AG10803 (cell line): ENCODE measurements at regions not wholly inside any gene's neighbourhood (a gene's known extent, or its start where the extent isn't known, plus 50 kb on each side); places are given as distances from the start of the nearest gene placed in this dataset.

Experiments
- DNase-seq: peaks from one replicate; pipeline ENCODE4 v3.0.0; 2010; ENCODE audit warnings: low read depth
- H3K4me3 ChIP-seq: 2 replicates; pipeline ENCODE4 v1.5.1; 2011; ENCODE audit warnings: mild to moderate bottlenecking, low read length, control low read depth
- TF ChIP-seq, protein P1 (sequence below): conservative IDR thresholded peaks from 2 replicates; pipeline ENCODE4 v1.5.1; 2011; ENCODE audit warnings: mild to moderate bottlenecking, low read length, control low read depth, inconsistent platforms

DNA sequence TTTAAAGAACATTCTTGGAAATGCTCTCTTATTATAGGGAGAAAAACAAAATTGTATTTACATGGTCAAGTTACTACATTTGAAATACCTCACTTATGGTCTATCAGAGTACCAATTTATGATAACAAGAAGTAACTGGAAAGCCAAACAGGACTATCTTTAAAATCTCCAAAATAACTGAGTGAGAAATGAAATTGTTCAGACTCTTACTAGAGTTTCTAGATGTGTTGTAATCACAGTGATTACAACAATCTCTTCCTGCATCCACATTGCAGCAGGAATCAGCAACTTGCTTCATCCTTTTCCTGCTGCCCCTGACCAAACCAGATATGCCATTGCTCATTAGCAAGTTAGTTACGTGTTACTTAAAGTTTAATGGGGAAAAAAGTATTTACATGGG, 245.2 kb upstream of the SMIM31 start:
- TF ChIP-seq, protein P1, sequence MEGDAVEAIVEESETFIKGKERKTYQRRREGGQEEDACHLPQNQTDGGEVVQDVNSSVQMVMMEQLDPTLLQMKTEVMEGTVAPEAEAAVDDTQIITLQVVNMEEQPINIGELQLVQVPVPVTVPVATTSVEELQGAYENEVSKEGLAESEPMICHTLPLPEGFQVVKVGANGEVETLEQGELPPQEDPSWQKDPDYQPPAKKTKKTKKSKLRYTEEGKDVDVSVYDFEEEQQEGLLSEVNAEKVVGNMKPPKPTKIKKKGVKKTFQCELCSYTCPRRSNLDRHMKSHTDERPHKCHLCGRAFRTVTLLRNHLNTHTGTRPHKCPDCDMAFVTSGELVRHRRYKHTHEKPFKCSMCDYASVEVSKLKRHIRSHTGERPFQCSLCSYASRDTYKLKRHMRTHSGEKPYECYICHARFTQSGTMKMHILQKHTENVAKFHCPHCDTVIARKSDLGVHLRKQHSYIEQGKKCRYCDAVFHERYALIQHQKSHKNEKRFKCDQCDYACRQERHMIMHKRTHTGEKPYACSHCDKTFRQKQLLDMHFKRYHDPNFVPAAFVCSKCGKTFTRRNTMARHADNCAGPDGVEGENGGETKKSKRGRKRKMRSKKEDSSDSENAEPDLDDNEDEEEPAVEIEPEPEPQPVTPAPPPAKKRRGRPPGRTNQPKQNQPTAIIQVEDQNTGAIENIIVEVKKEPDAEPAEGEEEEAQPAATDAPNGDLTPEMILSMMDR: no peak
- DNase-seq: no peak
- no peak overlapping the region for H3K4me3 ChIP-seq

DNA sequence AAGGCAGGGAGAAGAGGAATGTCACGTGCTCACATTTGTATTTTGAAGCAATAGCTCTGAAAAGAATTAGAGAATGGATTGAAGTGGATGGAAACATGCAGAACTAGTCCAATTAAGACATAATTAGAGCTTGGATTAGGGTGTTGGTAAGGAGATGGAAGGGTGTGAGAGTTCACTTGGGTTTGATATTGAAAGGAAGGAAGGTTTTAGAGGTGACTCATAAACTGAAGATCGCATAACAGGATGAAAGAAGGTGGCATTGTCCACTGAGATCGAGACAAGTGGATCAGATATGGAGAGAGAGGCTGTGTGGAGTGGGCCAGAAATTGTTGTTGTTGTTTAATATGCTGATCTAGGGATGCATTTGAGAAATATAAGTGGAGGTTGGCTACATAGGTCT, 244.0 kb upstream of the SMIM31 start:
- no peak overlapping the region for H3K4me3 ChIP-seq
- DNase-seq: no peak
- TF ChIP-seq, protein P1: no peak

DNA sequence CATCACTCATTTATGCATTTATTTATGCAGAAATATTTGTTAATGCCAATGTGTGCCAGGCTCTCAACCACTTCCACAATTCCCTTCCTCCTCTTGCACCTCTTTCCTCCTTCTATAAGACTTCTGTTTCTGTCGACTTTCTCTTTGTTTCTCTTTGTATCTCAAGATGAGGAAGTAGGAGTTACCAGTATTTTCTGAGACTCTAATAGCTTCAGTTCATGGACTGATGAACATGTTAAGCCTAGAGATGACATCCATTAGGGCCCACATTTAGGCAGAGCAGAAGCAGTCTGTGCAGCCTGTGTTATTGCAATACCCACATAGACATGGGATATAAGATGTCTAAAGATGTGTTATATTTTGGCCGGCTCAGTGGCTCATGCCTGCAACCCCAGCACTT, 241.8 kb upstream of the SMIM31 start:
- TF ChIP-seq, protein P1: no peak
- no peak overlapping the region for H3K4me3 ChIP-seq
- DNase-seq: no peak

DNA sequence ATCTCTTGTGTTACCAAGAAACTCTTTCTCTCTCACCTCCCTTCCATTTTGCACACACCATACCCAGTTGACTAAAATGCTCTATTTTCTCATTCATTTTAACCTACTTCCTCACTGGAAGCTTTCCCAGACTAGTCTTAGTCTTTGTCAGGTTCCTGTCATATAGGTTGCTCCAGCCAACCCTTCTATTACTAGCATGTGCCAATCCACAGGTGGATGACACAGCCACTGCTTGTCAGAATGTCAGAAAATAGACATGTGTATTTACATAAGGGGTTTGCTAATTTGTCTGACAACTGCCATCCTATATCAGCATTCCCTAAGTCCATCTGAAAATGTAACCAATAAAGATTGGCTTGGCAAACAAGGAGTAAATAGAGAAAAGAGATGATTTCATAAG, 239.2 kb upstream of the SMIM31 start:
- H3K4me3 ChIP-seq: no peak overlapping the region
- TF ChIP-seq, protein P1: no peak
- no peak for DNase-seq

DNA sequence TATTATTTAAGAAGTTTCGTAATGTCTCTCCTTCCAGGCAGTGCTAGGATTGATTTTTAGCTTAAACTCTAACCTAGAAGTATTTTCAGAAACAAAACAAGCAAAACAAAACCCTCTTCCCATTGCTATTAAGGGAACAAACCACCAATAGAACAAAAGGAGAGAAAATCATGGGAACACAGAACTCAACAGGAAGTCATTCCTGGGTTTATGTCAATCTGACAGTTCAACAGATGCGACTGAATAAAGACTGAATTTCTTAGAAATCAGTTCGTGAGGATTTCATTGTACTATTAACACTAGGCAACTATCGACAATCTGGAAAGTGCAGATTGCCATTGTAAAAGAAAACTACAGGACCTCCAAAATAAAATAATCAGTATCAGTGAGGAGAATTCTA, 229.1 kb upstream of the SMIM31 start:
- TF ChIP-seq, protein P1: no peak
- H3K4me3 ChIP-seq: no peak overlapping the region
- no peak for DNase-seq

DNA sequence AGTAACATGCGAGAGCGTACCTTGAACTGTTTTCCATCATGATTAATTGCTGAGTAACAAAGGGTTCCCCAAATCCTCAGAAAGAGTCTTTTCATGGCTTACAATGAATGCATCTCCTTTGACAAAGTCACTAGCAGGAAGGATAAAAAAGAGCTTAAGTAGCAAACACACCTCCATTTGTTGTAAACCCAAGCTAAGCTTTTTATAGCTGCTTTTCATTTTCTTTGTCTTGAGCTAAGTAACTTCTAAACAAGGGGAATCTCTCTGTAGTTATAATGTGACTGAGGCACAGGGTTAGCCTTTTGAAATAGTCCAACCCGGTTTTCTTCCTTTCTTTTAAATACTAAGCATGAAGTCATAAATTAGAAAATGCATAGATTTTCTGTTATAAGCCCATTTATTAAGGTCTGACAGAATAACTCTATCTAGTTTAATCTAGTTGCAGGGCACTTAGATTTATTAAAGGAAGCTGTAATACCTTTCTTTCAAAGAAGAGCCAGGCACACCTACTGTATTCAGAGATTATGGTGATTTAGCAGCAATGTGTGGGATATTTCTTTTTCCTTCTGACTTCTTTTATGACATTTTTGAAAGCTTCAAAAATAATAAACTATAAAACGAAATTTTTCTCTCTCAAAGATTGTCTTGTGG, 226.9 kb upstream of the SMIM31 start:
- DNase-seq: no peak
- H3K4me3 ChIP-seq: no peak overlapping the region
- TF ChIP-seq, protein P1: no peak

DNA sequence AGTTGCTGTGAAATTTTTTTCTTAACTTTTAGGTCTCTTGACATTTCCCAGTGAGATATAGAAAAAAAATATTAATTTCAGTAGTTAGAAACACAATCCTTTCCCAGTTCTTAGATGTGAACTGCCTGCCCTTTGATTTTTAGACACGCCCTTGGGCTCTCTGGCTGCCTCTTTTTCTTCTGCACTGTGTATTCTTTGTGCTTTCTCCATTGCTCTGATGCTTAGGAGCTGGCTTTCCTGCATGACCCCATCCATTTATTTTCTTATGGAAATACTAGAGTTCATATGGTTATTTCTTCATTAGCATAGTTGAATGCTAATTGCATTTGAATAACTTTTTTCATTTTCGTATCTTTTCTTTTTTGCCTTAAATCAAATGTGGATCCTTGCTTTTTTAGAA, 224.9 kb upstream of the SMIM31 start:
- TF ChIP-seq, protein P1: no peak
- H3K4me3 ChIP-seq: no peak overlapping the region
- no peak for DNase-seq
